Fibroblast of lung (primary cell): ENCODE measurements at regions not wholly inside any gene's neighbourhood (a gene's known extent, or its start where the extent isn't known, plus 50 kb on each side); places are given as distances from the start of the nearest gene placed in this dataset.
A peak's percentile ranks its signal among the peaks of the same experiment; 100 is the strongest.

Experiments
- DNase-seq, 2 donors: peaks; one replicate each; pipeline versions ENCODE4 v3.0.0 to v3.0.0-alpha.2; 2010; ENCODE audit warnings: low read depth in 2 of 2
- H2AFZ ChIP-seq: 2 replicates; pipeline ENCODE4 v1.5.1; 2012; ENCODE audit warnings: low read length, control low read depth, inconsistent platforms
- H3K27ac ChIP-seq: 2 replicates; pipeline ENCODE4 v1.5.1; 2011; ENCODE audit warnings: low read length, control low read depth; ENCODE audit not compliant: insufficient read depth
- H3K27me3 ChIP-seq: 2 replicates; pipeline ENCODE4 v1.5.1; 2011; ENCODE audit warnings: mild to moderate bottlenecking, low read length; ENCODE audit not compliant: control insufficient read depth, insufficient read depth
- H3K36me3 ChIP-seq: 2 replicates; pipeline ENCODE4 v1.5.1; 2011; ENCODE audit warnings: low read length; ENCODE audit not compliant: control insufficient read depth, insufficient read depth
- H3K4me1 ChIP-seq: 2 replicates; pipeline ENCODE4 v1.5.1; 2011; ENCODE audit warnings: low read length; ENCODE audit not compliant: control insufficient read depth, insufficient read depth; ENCODE audit errors: extremely low read depth
- H3K4me2 ChIP-seq: 2 replicates; pipeline ENCODE4 v1.5.1; 2011; ENCODE audit warnings: low read length, control low read depth; ENCODE audit not compliant: insufficient read depth; ENCODE audit errors: extremely low read depth
- H3K4me3 ChIP-seq, 4 experiments: fragments of 200-600 bp in 1 of 4; sonication (generic) in 1 of 4; replicated peaks in 1 of 4; 2 replicates each; pipeline ENCODE4 v1.5.1; 2011 to 2016; ENCODE audit warnings: low read length in 4 of 4, low read depth in 3 of 4, mild to moderate bottlenecking in 3 of 4, control low read depth in 2 of 4, inconsistent platforms in 1 of 4, mixed read lengths in 1 of 4; ENCODE audit not compliant: insufficient read depth in 1 of 4; ENCODE audit errors: control extremely low read depth in 1 of 4
- H3K79me2 ChIP-seq: 2 replicates; pipeline ENCODE4 v1.5.1; 2012; ENCODE audit warnings: mild to moderate bottlenecking, low read length, inconsistent platforms; ENCODE audit not compliant: control insufficient read depth, insufficient read depth
- H3K9ac ChIP-seq: 2 replicates; pipeline ENCODE4 v1.5.1; 2011; ENCODE audit warnings: mild to moderate bottlenecking, low read length, control low read depth; ENCODE audit not compliant: insufficient read depth
- H3K9me3 ChIP-seq: 2 replicates; pipeline ENCODE4 v1.5.1; 2012; ENCODE audit warnings: low read depth, low read length; ENCODE audit not compliant: control insufficient read depth, insufficient read depth
- H4K20me1 ChIP-seq: 2 replicates; pipeline ENCODE4 v1.5.1; 2011; ENCODE audit warnings: low read length; ENCODE audit not compliant: control insufficient read depth, insufficient read depth; ENCODE audit errors: extremely low read depth
- EZH2 ChIP-seq: IDR thresholded peaks from 2 replicates; pipeline ENCODE4 v1.5.1; 2012; ENCODE audit warnings: low read length, control low read depth, mild to moderate bottlenecking; ENCODE audit errors: missing control alignments
- TF ChIP-seq, protein P1 (sequence below), 2 donors: IDR thresholded peaks in 1 of 2; conservative IDR thresholded peaks in 1 of 2; 1 replicate in 1 of 2; 2 replicates in 1 of 2; pipeline ENCODE4 v1.5.1; 2011 to 2012; ENCODE audit warnings: low read length in 2 of 2, control low read depth in 1 of 2, inconsistent platforms in 1 of 2, low read depth in 1 of 2, mild to moderate bottlenecking in 1 of 2

DNA sequence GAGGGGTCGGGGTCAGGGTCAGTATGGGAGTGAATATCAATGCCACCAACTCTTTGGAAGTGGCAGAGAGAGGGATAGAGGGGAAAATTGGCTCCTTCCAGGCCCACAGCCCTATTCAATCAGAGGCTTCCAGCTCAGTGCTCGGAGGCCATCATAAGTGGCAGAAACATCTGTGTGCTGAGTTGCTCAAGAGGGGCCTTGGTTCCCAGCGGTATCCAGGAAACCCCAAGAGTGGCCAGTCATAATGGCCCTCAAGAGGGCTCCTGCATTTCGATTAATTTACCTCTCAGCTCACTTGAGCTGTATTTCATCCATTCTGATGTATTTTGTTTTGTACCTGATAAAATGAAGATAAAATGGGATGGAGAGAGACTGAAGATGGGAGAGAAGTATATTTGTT is 154.3 kb upstream of the EOLA2 start:
- DNase-seq: no peak
- Histone ChIP-seq H3K4me1 (peaks cover 2% of the 10 kb centered on the region), H3K36me3 (no peaks in the 10 kb centered on the region), H3K9me3 (no peaks in the 10 kb centered on the region), H3K27me3 (no peaks in the 10 kb centered on the region), H3K4me2 (no peak overlapping the region), H2AFZ (no peak overlapping the region), H3K79me2 (no peaks in the 10 kb centered on the region), H3K27ac (no peak overlapping the region), H4K20me1 (no peaks in the 10 kb centered on the region), H3K4me3 (no peak overlapping the region), H3K9ac (no peak overlapping the region)
- no peak for TF ChIP-seq EZH2
- TF ChIP-seq, protein P1, sequence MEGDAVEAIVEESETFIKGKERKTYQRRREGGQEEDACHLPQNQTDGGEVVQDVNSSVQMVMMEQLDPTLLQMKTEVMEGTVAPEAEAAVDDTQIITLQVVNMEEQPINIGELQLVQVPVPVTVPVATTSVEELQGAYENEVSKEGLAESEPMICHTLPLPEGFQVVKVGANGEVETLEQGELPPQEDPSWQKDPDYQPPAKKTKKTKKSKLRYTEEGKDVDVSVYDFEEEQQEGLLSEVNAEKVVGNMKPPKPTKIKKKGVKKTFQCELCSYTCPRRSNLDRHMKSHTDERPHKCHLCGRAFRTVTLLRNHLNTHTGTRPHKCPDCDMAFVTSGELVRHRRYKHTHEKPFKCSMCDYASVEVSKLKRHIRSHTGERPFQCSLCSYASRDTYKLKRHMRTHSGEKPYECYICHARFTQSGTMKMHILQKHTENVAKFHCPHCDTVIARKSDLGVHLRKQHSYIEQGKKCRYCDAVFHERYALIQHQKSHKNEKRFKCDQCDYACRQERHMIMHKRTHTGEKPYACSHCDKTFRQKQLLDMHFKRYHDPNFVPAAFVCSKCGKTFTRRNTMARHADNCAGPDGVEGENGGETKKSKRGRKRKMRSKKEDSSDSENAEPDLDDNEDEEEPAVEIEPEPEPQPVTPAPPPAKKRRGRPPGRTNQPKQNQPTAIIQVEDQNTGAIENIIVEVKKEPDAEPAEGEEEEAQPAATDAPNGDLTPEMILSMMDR (conservative IDR thresholded peaks at IDR 0.05 in 1 of 2, IDR thresholded peaks at IDR 0.05 in 1 of 2; ENCODE audit: low read depth in 1 of 2, low read length in 2 of 2): no peak

DNA sequence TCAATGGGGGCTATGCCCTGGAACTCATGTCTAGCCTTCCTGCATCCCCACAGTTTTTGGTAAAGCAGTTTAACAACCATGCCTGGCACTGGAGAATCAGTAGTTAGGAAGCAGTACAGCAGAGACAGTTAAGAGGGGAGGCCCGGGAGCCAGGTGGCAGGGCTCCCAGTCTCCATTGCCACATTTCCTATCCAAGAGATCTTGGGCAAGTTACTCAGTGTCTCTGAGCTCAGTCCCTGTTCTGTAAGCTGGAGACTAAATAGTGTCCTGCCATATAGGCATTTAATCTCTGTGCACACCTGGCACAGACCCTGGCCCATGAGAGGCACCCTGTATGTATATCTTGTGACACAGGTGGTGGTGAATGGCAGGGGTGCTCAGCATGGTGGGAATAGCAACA is 156.1 kb upstream of the EOLA2 start:
- H3K27me3 ChIP-seq: no peaks in the 10 kb centered on the region
- no peak overlapping the region for H3K4me2 ChIP-seq
- no peak for TF ChIP-seq EZH2
- TF ChIP-seq, protein P1 (conservative IDR thresholded peaks at IDR 0.05 in 1 of 2, IDR thresholded peaks at IDR 0.05 in 1 of 2; ENCODE audit: low read depth in 1 of 2, low read length in 2 of 2): no peak
- no peaks in the 10 kb centered on the region for H3K79me2 ChIP-seq
- peaks cover 2% of the 10 kb centered on the region for H3K4me1 ChIP-seq
- no peak overlapping the region for H3K9ac ChIP-seq
- H2AFZ ChIP-seq: no peak overlapping the region
- H4K20me1 ChIP-seq: no peaks in the 10 kb centered on the region
- no peak for DNase-seq
- H3K36me3 ChIP-seq: no peaks in the 10 kb centered on the region
- H3K27ac ChIP-seq: no peak overlapping the region
- H3K9me3 ChIP-seq: no peaks in the 10 kb centered on the region
- no peak overlapping the region for H3K4me3 ChIP-seq

DNA sequence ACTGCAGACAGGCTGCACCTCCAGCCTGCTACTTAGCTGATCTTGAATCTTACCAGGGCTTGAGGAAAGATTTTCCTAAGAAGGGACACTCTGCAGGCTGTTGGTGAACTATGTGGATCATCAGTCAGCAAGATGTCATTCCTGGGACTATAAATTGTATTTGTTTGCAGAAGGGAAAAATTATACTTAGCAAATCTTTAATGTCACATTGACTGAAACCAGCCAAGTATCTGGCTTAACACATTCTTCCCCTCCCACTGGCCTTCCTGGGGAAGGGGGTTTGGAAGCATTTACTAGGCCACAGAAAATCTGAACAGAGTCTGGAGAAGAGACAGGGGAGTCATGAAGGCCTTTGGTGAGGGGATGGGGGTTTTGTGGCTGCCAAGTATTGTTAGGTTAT is 156.7 kb upstream of the EOLA2 start:
- H3K4me1 ChIP-seq: peaks cover 2% of the 10 kb centered on the region
- H3K4me3 ChIP-seq: no peak overlapping the region
- no peaks in the 10 kb centered on the region for H3K79me2 ChIP-seq
- H2AFZ ChIP-seq: no peak overlapping the region
- no peaks in the 10 kb centered on the region for H3K9me3 ChIP-seq
- no peaks in the 10 kb centered on the region for H3K36me3 ChIP-seq
- H3K9ac ChIP-seq: no peak overlapping the region
- TF ChIP-seq, protein P1 (conservative IDR thresholded peaks at IDR 0.05 in 1 of 2, IDR thresholded peaks at IDR 0.05 in 1 of 2; ENCODE audit: low read depth in 1 of 2, low read length in 2 of 2): no peak
- H3K27ac ChIP-seq: no peak overlapping the region
- no peaks in the 10 kb centered on the region for H4K20me1 ChIP-seq
- peak in 1 of 2 donors; percentile 80 for DNase-seq
- H3K4me2 ChIP-seq: no peak overlapping the region
- H3K27me3 ChIP-seq: no peaks in the 10 kb centered on the region
